OCI-LY1 (cell line): ENCODE measurements at regions not wholly inside any gene's neighbourhood (a gene's known extent, or its start where the extent isn't known, plus 50 kb on each side); places are given as distances from the start of the nearest gene placed in this dataset.

Experiments
- CTCF ChIP-seq: fragments of 200-600 bp; sonication (generic), shearing (Covaris generic); IDR thresholded peaks from 2 replicates; pipeline ENCODE4 v1.5.1; 2017; ENCODE audit warnings: mild to moderate bottlenecking, antibody characterized with exemption, low read length, moderate library complexity, mixed read lengths
- EZH2 ChIP-seq: fragments of 200-600 bp; sonication (generic), shearing (Covaris generic); IDR thresholded peaks from 2 replicates; pipeline ENCODE4 v1.8.0; 2017; ENCODE audit warnings: borderline replicate concordance, mixed run types, mild to moderate bottlenecking, antibody characterized with exemption, low read length, moderate library complexity, mixed read lengths

GRCh38 chr13:107843681-107844080 lies 371.7 kb downstream of the LIG4 start:
- TF ChIP-seq CTCF (no peak), EZH2 (no peak)
